ENCODE measurements at regions not wholly inside any gene's neighbourhood (a gene's known extent, or its start where the extent isn't known, plus 50 kb on each side); places are given as distances from the start of the nearest gene placed in this dataset.

GRCh38 chr14:97401714-97402113, 604.5 kb downstream of the VRK1 start:
- in situ Hi-C loops (cut with MboI; ENCODE audit: low sequenced_read_pairs) (no loop called here), dilution Hi-C loops (cut with HindIII; ENCODE audit: low sequenced_read_pairs, unreplicated experiment) (no loop called here), intact Hi-C loops (cut with micrococcal nuclease) (no loop called here)
- Histone ChIP-seq H2AK9ac (replicated peaks; ENCODE audit: low read depth, low read length, poor library complexity) (no peak overlapping the region), H4K8ac (ENCODE audit: low read depth in 2 of 2, low read length in 2 of 2) (no peak overlapping the region), H2BK20ac (ENCODE audit: low read depth, low read length) (no peak overlapping the region), H3K9me1 (ENCODE audit: insufficient read depth, low read length) (no peaks in the 10 kb centered on the region), H2BK15ac (ENCODE audit: low read depth, low read length) (no peak overlapping the region), H3K4me2 (ENCODE audit: low read depth, low read length) (no peak overlapping the region), H3K27me3 (ENCODE audit: control insufficient read depth, insufficient read depth, low read length) (no peaks in the 10 kb centered on the region), H4K91ac (ENCODE audit: insufficient read depth, low read depth, low read length) (no peak overlapping the region), H2AK5ac (ENCODE audit: low read depth, low read length) (no peak overlapping the region), H3K56ac (ENCODE audit: extremely low read depth, insufficient read depth, low read length) (no peak overlapping the region), H3K27ac (ENCODE audit: insufficient read depth, low read length) (no peak overlapping the region), H2BK120ac (ENCODE audit: low read depth, low read length) (no peak overlapping the region), H3K36me3 (ENCODE audit: control insufficient read depth, insufficient read depth, low read length) (no peaks in the 10 kb centered on the region), H4K20me1 (ENCODE audit: insufficient read depth, low read length) (no peaks in the 10 kb centered on the region), H3K9me3 (ENCODE audit: control insufficient read depth, insufficient read depth, low read length) (peaks cover 21% of the 10 kb centered on the region), H3K4me1 (ENCODE audit: control insufficient read depth, insufficient read depth, low read length) (no peaks in the 10 kb centered on the region), H3K4me3 (ENCODE audit: insufficient read depth, low read depth, low read length) (no peak overlapping the region), H3K14ac (replicated peaks; ENCODE audit: low read depth, low read length) (no peak overlapping the region), H3K23ac (ENCODE audit: low read depth, low read length) (no peak overlapping the region), H3K79me1 (ENCODE audit: low read depth in 1 of 2, low read length in 2 of 2) (no peaks in the 10 kb centered on the region), H2AFZ (replicated peaks; ENCODE audit: low read length, poor library complexity) (no peak overlapping the region), H3K9ac (ENCODE audit: low read depth, low read length) (no peak overlapping the region), H3K18ac (ENCODE audit: low read depth, low read length) (no peak overlapping the region), H3K4ac (ENCODE audit: low read depth, low read length) (no peak overlapping the region), H2BK5ac (ENCODE audit: low read depth, low read length, poor library complexity, severe bottlenecking) (no peak overlapping the region), H4K5ac (ENCODE audit: low read depth, low read length) (no peak overlapping the region)
- ChIA-PET CTCF (no interaction called here), POLR2A (ENCODE audit: unreplicated experiment) (no interaction called here)
- ATAC-seq (ENCODE audit: low read depth) (no peak), DNase-seq (no peak)
- no CpG with 5 or more reads among the region's 7 CpGs for WGBS, 2 experiments (ENCODE audit: extremely low coverage in 2 of 2, insufficient read length in 1 of 2)
- TF ChIP-seq MAFK (IDR thresholded peaks at IDR 0.05; ENCODE audit: low read depth, low read length) (no peak), NFE2L2 (IDR thresholded peaks at IDR 0.05; ENCODE audit: low read depth, low read length) (no peak)
- BruUV-seq (replicated peaks): no TSS peak

All from IMR-90 (cell line).